ENCODE measurements at regions not wholly inside any gene's neighbourhood (a gene's known extent, or its start where the extent isn't known, plus 50 kb on each side); places are given as distances from the start of the nearest gene placed in this dataset.

- Histone ChIP-seq H3K27ac (no peak overlapping the region), H3K36me3 (no peaks in the 10 kb centered on the region), H3K27me3 (no peaks in the 10 kb centered on the region), H3K4me1 (no peaks in the 10 kb centered on the region), H3K9me3 (no peaks in the 10 kb centered on the region), H3K4me3 (no peak overlapping the region)
- no peak for DNase-seq (ENCODE audit: low spot score in 2 of 2)
- TF ChIP-seq POLR2AphosphoS5 (IDR thresholded peaks at IDR 0.05) (no peak), EP300 (IDR thresholded peaks at IDR 0.05) (no peak), CTCF (IDR thresholded peaks at IDR 0.05) (no peak), POLR2A (IDR thresholded peaks at IDR 0.05) (no peak)
Measured at GRCh38 chr10:94133239-94133638, 139.5 kb downstream of the PLCE1 start.

DNA sequence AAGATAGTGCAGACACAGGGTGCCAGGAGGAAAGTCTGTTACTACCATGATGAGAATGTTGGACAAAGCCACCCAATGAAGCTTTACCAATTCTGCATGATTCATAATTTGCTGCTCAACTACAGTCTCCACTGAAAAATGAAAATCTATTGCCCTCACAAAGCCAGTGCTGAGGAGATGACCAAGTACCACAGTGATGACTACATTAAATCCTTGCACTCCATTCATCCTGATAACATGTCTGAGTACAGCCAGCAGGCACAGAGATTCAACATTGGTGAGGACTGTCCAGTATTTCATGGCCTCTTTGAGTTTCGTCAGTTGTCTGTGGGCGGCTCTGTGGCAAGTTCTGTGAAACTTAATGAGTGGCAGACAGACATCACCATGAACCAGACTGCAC lies 144.0 kb downstream of the PLCE1 start:
- Histone ChIP-seq H3K36me3 (no peaks in the 10 kb centered on the region), H3K9me3 (no peaks in the 10 kb centered on the region), H3K4me1 (no peaks in the 10 kb centered on the region), H3K27me3 (no peaks in the 10 kb centered on the region), H3K27ac (no peak overlapping the region), H3K4me3 (no peak overlapping the region)
- no peak for DNase-seq (ENCODE audit: low spot score in 2 of 2)
- TF ChIP-seq POLR2AphosphoS5 (IDR thresholded peaks at IDR 0.05) (no peak), EP300 (IDR thresholded peaks at IDR 0.05) (no peak), CTCF (IDR thresholded peaks at IDR 0.05) (no peak), POLR2A (IDR thresholded peaks at IDR 0.05) (no peak)
- 83% methylated on average over 2 of the region's 2 CpGs for WGBS

DNA sequence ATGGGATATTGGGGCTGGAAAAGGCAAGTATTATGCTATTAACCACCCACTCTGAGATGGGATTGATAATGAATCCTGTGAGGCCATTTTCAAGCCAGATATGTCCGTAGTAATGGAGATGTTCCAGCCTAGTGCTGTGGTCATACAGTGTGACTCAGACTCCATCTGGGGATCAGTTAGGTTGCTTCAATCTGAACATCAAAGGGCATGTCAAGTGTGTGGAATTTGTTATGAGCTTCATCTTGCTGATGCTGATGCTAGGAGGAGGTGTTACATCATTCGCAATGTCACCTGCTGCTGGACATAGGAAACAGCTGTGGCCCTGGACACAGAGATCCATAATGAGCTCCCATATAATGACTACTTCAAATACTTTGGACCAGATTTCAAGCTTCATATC lies 144.7 kb downstream of the PLCE1 start:
- no peaks in the 10 kb centered on the region for H3K9me3 ChIP-seq
- TF ChIP-seq POLR2A (IDR thresholded peaks at IDR 0.05) (no peak), EP300 (IDR thresholded peaks at IDR 0.05) (no peak), POLR2AphosphoS5 (IDR thresholded peaks at IDR 0.05) (no peak), CTCF (IDR thresholded peaks at IDR 0.05) (no peak)
- WGBS: 100% methylated on average over 2 of the region's 2 CpGs

GRCh38 chr10:94143261-94143660 lies 149.5 kb downstream of the PLCE1 start:
- H3K4me3 ChIP-seq: no peak overlapping the region
- TF ChIP-seq EP300 (IDR thresholded peaks at IDR 0.05) (no peak), POLR2A (IDR thresholded peaks at IDR 0.05) (no peak), POLR2AphosphoS5 (IDR thresholded peaks at IDR 0.05) (no peak), CTCF (IDR thresholded peaks at IDR 0.05) (no peak)
- DNase-seq (ENCODE audit: low spot score in 2 of 2): no peak
- H3K27ac ChIP-seq: no peak overlapping the region
- H3K27me3 ChIP-seq: no peaks in the 10 kb centered on the region
- H3K4me1 ChIP-seq: no peaks in the 10 kb centered on the region
- H3K36me3 ChIP-seq: no peaks in the 10 kb centered on the region
- no peaks in the 10 kb centered on the region for H3K9me3 ChIP-seq

More for the DNA sequence above, 144.7 kb downstream of the PLCE1 start:
- no peak overlapping the region for H3K27ac ChIP-seq
- H3K4me3 ChIP-seq: no peak overlapping the region
- no peaks in the 10 kb centered on the region for H3K27me3 ChIP-seq
- H3K4me1 ChIP-seq: no peaks in the 10 kb centered on the region
- no peaks in the 10 kb centered on the region for H3K36me3 ChIP-seq
- no peak for DNase-seq (ENCODE audit: low spot score in 2 of 2)

DNA sequence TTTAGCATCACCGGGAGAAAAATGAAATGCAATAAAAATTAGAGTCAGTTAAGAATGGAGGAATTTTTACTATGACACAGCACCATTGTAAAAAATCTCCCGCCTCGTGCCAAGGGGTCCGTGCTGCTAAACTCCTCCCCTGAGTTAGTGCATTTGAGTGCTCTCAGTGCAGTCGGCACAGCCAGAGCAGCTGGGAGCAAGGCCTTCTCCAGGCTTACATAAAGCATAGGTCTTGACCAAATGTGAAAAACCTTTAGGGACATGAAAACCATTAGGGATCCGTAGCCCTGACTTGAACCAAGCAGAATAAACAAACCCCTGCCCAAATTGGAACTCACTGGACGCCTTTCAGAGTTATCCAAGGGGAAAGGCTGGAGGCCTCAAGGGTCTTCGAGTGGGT lies 152.6 kb downstream of the PLCE1 start:
- no peak overlapping the region for H3K27ac ChIP-seq
- no peaks in the 10 kb centered on the region for H3K9me3 ChIP-seq
- no peaks in the 10 kb centered on the region for H3K36me3 ChIP-seq
- no peaks in the 10 kb centered on the region for H3K27me3 ChIP-seq
- H3K4me3 ChIP-seq: no peak overlapping the region
- DNase-seq (ENCODE audit: low spot score in 2 of 2): no peak
- H3K4me1 ChIP-seq: no peaks in the 10 kb centered on the region
- TF ChIP-seq POLR2AphosphoS5 (IDR thresholded peaks at IDR 0.05): no peak
- no peak for TF ChIP-seq EP300 (IDR thresholded peaks at IDR 0.05)
- no peak for TF ChIP-seq CTCF (IDR thresholded peaks at IDR 0.05)
- TF ChIP-seq POLR2A (IDR thresholded peaks at IDR 0.05): no peak
- 83% methylated on average over 8 of the region's 8 CpGs for WGBS
